ENCODE measurements at regions not wholly inside any gene's neighbourhood (a gene's known extent, or its start where the extent isn't known, plus 50 kb on each side); places are given as distances from the start of the nearest gene placed in this dataset.

DNA sequence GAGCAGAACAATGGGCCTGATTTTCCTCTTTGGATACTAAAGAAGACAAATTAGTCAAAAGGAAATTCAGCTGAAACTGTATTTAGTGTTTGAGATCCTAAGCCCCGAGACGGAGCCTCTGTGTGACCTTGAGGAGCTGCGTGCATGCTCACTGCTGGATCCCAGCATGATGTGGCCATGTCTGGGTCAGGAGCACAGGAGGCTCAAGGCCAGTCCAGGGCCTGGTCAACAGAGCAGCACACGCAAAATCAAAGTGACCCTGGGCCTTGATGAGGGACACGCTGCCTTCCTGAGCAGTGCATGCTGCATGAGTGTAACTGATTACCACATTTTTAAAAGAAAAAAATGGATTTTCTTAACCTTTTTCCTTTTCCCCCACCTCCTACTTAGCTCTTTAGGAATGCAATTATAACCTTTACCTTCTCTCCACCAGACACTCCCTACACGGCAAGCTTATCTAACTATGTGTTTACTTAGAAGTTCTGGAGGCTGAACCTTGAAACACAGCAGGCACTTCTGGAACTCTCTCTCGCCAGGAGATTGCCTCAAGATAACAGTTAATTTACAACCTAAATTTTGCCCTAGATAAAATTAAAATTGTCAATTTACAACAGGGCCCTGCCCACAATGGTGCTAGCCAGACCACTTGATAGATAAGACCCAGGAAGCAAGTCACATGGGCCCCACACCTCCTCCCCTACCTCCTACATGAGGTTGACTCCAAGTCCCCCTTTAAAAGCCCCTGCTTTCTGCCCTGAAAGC is 144.6 kb downstream of the LRIG2 start:
- DNase-seq (ENCODE audit: low spot score) (no peak), ATAC-seq (peak; percentile 67)

DNA sequence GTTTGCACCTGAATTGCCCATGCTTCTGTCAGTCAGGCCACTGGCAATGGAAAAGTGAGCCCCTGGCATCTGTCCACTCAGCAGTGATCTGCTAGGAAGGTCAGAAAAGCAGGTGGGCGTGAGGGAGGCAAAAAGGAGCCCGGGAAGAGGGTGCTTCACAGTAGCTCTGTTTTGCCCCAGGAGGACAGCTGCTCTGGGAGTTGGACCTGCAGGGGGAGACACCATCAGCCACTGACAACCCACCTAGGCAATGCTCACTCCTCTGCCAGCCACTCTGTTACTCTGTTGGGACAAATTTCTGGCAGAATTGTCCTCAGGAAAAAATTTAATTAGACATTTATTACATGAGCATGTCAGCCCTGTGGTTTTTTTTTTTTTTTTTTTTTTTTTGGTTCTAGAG is 146.4 kb downstream of the LRIG2 start:
- DNase-seq (ENCODE audit: low spot score) (no peak), ATAC-seq (peak; percentile 51)

DNA sequence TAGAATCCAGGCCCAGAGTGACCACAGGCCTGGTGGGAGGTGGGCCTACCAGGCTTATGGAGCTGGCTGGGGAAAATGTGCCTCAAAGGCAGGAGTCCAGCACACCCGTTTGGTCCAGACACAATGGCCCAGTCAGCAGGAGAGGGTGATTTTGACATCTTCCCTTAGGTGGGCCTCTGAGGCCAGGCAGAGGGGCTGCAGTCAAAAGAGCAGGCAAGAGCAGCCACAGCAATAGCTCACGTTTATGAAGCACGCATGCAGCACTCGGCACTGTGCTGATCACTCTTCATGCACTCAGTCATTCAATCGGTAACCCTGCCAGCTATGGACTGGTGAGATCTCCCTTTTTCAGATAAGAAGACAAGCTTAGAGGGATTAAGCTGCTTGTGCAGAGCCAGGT is 146.8 kb downstream of the LRIG2 start:
- DNase-seq (ENCODE audit: low spot score) (no peak), ATAC-seq (no peak)

DNA sequence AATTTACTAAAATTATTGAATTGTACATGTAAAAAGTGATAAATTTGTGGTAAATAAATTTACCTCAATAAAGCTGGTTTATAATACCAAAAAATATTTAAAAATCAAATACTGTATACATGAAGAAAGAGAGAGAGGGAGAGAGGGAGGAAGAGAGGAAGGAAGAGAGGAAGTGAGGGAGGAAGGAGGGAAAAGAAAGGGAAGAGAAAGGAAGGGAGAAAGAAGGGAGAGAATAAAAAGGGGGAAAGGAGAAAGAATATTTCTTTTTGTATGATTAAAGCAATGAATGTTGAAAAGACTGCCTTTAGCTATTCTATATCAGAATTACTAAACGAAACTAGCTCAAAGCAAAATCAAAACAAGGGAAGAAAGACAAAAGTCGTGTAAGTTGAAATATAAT is 150.0 kb downstream of the LRIG2 start:
- ATAC-seq (no peak), DNase-seq (ENCODE audit: low spot score) (no peak)

DNA sequence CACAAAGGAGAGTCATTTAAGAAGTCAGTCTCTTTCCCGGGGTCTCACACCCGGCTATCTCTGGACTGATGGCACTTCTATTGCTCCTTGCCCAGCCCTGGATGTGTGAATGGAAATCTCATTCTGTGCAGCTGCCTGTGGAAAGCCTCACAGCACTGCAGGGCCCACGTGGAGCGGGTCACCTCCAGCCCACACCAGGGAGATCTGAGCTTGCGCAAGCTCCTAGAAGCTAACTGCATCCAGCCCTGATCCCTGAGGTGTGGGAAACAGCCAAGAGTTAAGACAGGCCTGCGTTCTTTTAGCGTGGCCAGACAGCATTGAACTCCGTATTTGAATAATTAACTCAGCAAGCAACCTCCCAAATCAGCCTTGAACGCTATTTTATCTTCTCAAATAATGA is 150.5 kb downstream of the LRIG2 start:
- DNase-seq (ENCODE audit: low spot score) (no peak), ATAC-seq (no peak)

DNA sequence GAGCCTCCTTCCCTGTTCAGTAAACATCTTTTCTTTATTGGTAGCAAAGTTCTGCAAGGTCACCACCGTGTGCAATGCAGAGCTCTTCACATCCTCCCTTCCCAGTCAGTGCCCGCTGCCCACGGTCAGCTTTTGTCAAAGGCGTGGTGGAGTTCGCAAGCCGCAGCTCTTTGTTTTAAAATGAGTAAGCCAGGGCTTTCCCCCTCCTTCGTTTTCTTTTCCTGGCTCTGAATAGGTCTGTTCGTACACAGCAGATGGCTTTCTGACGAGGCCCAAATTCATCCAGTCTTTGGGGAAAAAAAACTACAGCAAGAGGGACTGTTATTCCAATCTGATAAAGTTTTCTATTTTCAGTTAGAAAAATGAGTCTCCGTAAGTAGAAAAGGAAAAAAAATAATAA is 153.2 kb downstream of the LRIG2 start:
- ATAC-seq: no peak
- no peak for DNase-seq (ENCODE audit: low spot score)

DNA sequence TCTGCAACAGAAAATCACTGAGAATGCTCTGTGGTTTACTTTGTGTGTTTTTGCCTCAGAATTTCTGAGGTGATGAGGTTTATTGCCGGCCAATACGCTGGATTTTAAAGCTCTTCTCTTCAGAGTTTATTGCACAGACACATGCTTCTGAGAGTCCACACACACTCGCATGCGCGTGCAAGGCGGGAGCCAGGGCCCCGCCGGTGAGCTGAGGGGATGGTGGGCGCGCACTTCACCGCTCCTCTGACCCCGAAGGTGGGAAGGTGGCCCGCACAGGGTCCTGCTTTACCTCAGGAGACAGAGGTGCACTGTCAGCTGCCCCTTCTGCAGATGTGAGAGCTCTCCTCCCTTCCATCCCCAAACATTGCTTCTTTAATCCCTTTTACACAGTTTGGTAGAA is 158.4 kb upstream of the MAGI3 start:
- DNase-seq (ENCODE audit: low spot score): no peak
- no peak for ATAC-seq

DNA sequence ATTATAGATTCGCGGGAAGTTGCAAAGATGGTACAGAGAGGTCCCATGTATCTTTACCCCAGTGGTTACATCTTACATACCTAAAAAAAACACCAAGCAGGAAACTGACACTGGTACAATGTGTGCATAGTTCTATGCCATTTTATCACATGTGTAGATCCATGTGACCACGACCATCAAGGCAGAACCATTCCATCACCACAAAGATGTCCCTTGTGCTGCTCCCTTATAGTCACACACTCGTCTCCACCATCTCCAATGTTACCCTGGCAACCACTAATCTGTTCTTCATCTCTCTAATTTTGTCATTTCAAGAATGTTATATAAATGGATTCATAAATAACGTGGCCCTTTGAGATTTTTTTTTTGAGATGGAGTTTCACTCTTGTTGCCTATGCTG is 156.9 kb upstream of the MAGI3 start:
- no peak for ATAC-seq
- no peak for DNase-seq (ENCODE audit: low spot score)

DNA sequence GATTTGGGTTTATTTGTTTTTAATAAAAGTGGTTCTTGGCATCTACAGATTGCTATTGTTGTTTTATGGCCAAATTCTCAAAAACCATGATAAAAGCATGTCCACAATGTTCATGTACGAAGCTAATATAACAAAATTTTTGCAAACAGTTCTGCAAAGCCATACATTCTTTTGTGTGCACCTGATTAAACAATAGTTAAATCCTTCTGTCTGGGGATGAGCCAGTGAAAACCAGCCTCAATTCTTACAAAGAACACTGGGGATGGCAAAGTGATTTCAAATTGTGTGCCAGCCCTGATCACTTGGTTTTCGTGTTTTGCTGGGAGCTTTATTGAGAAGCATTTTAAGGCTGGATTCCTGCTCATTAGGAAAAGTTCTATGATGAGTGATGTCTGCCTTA is 149.1 kb upstream of the MAGI3 start:
- DNase-seq (ENCODE audit: low spot score): no peak
- ATAC-seq: no peak

DNA sequence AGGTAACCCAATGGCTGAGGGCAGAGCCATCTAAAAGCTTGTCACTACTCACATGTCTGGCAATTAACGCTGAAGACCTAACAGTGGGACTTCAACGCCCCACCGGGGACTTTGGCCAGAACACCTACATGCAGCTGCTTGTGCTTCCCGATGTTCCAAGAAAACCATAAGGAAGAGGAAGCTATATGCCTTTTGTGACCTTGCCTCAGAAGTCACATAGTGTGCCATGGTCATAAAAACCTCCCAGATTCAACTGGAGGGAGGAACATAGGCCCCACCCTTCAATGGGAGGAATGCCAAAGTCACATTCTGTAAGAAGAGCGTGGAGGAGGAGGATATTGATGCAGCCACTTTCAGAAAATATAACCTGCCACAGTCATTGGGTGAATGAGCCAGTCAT is 147.8 kb upstream of the MAGI3 start:
- DNase-seq (ENCODE audit: low spot score) (no peak), ATAC-seq (no peak)

DNA sequence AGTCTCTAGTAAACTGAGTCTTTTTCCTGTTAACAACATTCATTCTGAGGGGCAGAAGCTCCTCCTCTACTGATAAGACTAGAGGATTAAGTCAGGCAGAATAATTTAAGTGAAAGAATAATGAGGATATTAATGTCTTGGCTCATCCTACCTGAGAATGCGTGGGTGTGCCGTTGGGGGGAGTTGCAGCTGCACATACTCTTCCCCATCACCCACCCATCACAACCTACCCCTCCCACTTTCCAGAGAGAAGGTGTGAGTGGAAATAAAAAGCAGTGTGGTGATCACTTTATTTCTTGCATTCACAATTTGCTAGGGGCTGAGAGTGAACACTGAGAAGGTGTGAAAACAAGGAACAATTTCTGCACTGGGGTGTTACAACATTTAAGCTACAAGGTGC is 146.8 kb upstream of the MAGI3 start:
- ATAC-seq: no peak
- no peak for DNase-seq (ENCODE audit: low spot score)

DNA sequence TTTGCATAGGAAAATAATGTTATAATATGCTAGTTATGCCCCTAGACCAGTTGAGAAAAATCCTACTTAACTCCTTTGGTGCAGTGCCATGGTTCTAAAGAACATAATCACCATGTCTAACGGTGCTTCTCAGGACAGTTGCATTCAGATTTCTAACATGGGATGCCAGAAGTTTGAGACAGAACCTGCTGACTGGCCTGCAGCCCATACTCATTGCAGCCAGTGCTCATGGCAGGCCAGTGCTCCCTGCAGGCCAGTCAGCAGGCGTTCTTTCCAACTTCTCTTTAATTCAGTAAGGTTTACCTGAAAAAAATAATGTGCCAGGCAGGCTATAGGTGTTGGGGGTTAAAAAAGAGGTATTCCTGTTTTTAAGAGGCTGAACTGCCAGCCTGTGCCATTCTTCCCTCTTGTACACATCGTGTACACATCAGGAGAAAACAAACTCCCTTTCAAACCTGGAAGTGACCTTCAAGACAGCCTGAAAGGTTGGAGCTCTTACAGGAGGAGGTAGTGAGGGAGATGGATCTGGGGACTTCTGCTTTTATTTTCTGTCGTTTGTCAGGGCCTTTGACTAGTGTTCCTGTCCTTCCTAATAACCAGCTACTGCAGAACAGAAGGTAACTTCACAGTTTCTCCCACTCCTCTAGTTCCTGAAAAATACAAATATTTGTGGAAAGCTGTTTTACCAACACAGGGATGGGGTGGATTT is 146.0 kb upstream of the MAGI3 start:
- ATAC-seq (peak; percentile 39), DNase-seq (ENCODE audit: low spot score) (no peak)

DNA sequence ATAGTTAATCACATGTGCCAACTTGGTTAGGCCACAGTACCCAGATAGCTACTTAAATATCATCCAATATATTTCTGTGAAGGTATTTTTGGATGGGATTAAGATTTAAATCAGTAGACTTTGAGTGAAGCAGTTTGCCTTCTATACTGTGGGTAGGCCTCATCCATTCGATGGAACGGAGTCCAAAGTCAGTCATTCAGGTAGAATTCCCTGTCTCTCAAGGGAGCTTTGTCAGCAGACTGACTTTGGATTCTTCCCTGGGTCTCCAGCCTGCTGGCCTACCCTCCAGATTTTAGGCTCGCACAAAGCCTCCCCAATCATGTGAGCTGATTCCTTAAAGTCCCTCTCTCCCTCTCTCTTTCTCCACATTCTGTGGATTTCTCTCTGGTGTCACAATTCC is 145.1 kb upstream of the MAGI3 start:
- DNase-seq (ENCODE audit: low spot score) (no peak), ATAC-seq (no peak)

DNA sequence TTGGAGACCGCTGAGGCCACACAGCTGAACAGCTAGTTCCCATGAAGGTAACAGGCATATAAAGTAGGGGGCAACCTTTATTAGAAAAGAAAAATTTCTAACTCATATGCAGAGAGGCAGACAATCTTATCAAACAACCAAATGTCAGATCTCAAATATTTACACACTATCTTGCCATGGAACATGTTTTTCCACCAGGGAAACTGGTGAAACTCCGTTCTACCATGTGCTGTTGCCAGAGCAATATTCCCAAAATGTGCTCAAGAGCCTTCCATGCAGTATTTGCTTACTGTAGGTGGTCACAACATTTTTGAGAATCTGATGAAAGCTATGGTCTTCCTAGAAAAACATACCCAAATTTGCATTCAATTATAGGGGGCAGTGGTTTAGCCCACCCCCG is 143.4 kb upstream of the MAGI3 start:
- no peak for DNase-seq (ENCODE audit: low spot score)
- ATAC-seq: no peak

DNA sequence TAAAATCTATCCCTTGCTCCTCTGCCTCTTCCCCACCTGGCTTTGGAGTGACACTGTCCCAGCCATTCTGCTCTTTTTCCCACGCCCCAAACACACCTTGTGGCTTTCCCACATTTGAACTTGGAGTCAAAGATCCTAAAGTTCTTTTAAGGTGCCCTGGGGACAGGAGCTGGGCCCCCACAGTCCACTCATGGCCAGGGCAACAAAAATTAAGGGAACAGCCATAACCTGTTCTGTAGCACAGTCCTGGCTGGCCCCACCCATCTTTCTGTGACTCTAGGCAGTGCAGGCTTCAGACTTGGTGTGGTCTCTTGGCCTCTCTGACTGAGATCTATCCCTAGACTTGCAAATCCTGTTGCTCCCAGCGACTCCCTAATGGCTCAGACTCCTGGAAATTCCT is 143.0 kb upstream of the MAGI3 start:
- ATAC-seq (no peak), DNase-seq (ENCODE audit: low spot score) (no peak)

DNA sequence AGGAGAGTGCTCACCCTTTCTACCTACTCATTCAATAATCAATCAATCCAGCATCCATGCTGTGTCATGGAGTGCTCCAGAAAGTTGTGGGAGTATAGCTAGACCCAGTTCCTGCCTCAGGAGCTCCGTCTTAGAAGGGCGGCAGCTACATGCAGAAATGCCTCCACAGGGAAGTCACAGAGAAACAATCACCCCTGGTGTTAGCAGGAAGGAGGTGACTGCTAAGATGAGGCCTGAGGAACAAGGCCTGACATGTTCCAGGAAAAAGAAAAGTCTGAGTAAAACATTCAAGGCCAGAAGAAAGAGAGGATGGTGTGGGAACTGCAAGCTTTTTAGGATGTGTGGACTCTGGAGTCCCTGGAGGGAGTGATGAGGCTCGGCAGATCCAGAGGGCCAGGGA is 142.5 kb upstream of the MAGI3 start:
- no peak for ATAC-seq
- DNase-seq (ENCODE audit: low spot score): no peak

DNA sequence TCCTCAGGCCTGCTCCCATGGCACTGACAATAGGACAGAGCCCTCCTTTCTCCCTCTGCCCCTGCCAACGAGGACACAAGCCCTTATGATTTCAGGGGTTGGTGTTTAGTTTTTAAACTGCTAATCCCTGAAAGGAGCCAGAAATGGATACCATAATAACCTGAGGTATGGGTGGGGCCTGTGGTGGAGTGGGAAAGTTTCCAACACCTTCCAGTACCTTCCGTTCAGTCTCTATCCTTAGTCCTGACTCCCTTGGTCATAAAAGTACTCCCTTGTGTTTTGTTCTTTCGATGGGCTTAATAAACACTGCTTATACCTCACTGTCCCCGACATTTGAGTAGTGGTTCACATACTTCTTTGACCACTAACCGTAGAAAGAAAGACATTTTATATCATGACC is 141.8 kb upstream of the MAGI3 start:
- no peak for ATAC-seq
- no peak for DNase-seq (ENCODE audit: low spot score)

DNA sequence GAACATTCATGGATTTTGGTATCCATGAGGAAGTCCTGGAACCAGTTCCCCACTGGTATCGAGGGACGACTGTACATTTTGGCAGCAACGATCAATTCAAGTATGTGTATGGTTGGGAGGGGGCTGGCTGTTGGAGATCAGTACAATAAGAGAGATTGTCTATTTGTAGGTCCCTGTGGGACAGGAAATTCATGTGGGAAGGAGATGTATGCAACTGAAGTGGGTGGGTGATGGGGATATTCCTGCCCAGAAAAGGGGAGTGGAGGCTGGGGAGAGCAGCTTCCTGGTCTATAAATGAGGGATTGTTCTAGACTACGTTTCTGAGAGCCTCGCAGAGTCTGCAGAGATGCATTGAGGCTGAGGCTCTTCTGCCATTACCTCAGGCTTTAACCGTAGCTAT is 140.2 kb upstream of the MAGI3 start:
- DNase-seq (ENCODE audit: low spot score) (no peak), ATAC-seq (no peak)

DNA sequence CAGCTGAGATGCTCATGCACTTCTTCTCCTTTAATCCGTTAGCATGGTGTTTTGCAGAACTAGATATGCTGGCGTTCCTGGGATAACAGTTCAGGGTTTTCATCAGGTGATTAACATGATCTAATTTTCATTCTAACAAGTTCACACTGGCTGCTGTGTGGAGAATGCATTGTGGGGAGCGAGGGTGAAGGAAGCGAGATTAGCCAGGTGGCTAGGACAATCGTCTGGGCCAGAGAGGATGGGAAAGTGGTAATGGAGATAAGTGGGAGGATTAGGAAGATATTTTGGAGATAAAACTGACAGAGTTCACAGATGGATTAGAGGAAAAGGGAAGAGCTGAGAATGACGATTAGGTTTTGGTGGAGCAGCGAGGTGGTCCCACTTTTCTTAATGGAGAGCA is 138.1 kb upstream of the MAGI3 start:
- DNase-seq (ENCODE audit: low spot score) (no peak), ATAC-seq (no peak)

DNA sequence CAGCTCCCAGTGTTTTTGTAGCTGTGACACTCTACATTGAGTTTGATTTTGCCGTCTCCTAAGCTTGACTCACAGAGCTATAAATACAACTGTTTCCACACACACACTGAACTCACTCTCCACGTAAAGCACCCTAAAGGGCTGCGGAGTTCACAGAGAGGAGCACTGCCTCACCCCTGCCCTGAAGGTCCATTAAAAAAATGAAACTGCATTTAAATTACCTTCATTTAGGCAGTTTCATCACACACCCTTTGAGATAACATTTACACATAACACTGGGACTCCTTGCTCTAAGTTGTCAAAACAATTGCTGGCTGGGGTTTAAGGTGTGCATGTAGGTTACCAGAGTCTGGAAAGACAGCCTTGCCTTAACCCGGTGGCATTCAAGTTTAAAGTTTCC is 137.1 kb upstream of the MAGI3 start:
- ATAC-seq (no peak), DNase-seq (ENCODE audit: low spot score) (no peak)

DNA sequence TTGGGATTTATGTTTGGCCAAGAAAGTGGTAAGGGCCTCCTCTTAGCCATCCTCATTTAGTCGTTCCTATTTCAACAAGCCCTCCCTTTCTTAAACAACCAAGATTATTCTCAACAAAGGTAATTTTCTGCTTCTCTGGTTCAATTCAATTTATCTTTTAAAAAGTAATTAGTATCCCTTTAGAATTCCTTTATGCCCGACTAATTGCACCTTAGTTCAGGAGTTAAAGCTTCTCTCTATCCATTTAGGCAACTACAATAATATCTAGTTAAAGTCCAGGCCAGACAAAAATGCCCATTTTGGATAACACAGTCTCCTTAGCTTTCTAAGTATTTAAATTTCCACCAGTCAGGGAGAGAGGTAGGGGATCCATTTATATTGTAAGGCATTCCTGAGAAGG is 136.7 kb upstream of the MAGI3 start:
- DNase-seq (ENCODE audit: low spot score): no peak
- no peak for ATAC-seq

DNA sequence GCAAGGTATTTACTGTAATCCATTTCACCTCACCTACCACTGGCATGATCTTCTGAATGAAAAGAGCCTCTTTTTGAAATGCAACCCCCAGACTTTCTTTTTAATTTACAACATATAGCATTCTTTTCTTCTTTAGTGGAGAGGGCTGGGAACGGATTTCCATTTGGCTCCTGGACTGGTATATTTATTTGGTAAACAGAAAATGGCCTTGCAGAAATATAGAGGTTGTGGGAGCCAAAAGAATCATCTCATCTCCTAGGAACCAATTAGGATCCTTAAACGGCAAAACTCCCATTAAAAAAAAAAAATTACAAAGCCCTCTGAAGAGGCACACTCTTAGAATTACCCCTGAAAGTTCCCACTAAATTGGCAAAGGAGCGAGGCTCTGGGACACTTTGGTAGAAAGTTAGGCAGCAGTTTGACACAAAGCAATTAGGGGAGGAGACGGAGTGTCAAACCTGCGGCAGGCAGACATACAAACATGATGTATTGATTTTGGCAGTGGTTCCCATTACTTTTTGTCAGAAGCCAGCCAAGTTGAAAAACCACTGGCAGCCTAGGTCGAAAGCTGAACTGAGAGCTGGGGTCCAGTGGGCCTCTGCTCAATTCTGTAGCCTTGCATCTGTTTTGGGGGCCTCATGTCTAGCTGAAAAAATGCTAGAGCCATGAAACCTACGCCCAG is 135.1 kb upstream of the MAGI3 start:
- peak; percentile 94 for ATAC-seq
- DNase-seq (ENCODE audit: low spot score): peak; percentile 68
